Psoas muscle (tissue), 7 donors: ENCODE measurements at regions not wholly inside any gene's neighbourhood (a gene's known extent, or its start where the extent isn't known, plus 50 kb on each side); places are given as distances from the start of the nearest gene placed in this dataset.

Source experiments
- ATAC-seq, 4 donors: fragments of 200-7000 bp; cut with Tn5 transposase; one replicate each; pipeline ENCODE4 v1.9.1; 2020; ENCODE audit warnings: moderate library complexity in 3 of 4, mild to moderate bottlenecking in 2 of 4
- DNase-seq, 2 donors: peaks; one replicate each; pipeline ENCODE4 v3.0.0-alpha.2; 2020
- H3K27ac ChIP-seq: fragments of 200-600 bp; one replicate; pipeline ENCODE4 v1.8.0; 2022
- H3K27me3 ChIP-seq, 3 donors: fragments of 200-600 bp in 1 of 3; one replicate each; pipeline versions ENCODE4 v1.6.1 to v1.8.0; 2013 to 2022; ENCODE audit warnings: low read length in 2 of 3, mild to moderate bottlenecking in 2 of 3, moderate library complexity in 1 of 3; ENCODE audit not compliant: insufficient read depth in 3 of 3
- H3K36me3 ChIP-seq, 2 donors: fragments of 200-600 bp in 1 of 2; one replicate each; pipeline versions ENCODE4 v1.6.1 to v1.8.0; 2013 to 2022; ENCODE audit warnings: low read depth in 1 of 2, mild to moderate bottlenecking in 1 of 2, moderate library complexity in 1 of 2; ENCODE audit not compliant: insufficient read depth in 1 of 2
- H3K4me1 ChIP-seq: fragments of 200-600 bp; one replicate; pipeline ENCODE4 v1.8.0; 2022
- H3K4me3 ChIP-seq: fragments of 200-600 bp; one replicate; pipeline ENCODE4 v1.8.0; 2022; ENCODE audit warnings: mild to moderate bottlenecking
- H3K9me3 ChIP-seq: fragments of 200-600 bp; one replicate; pipeline ENCODE4 v1.8.0; 2022
- WGBS, 3 donors: extraction: QIAGEN DNeasy Blood & Tissue Kit; methylation state at CpG; one replicate each; pipeline versions ENCODE4 v1.1.6 to v1.1.7; 2013; 5-methylcytosine and 5-hydroxymethylcytosine counted together
- intact Hi-C, 2 donors: fragments of 100-400 bp; cut with DNase I; formaldehyde crosslinking; loops; one replicate each; pipeline versions ENCODE4 v1.11.0 to v1.14.2; 2022
- TF ChIP-seq, protein P1 (sequence below): fragments of 200-600 bp; IDR thresholded peaks from one replicate; pipeline ENCODE4 v1.8.0; 2022; ENCODE audit warnings: antibody characterized with exemption
- donor health status: healthy with polysubstance abuse.
- donor health status: DM: no; HTN: no; CAD: no; lungs with moderate emphysema.
- donor health status: Bipolar disorder and iron deficiency.
- donor health status: healthy.
- donor health status: DM: yes; HTN: yes; CAD: no.
- donor health status: DM: no; HTN: no; CAD: no.
- donor health status: DM: yes; HTN: yes; CAD: no.

GRCh38 chr7:93723424-93724124 lies 149.1 kb upstream of the CALCR start:
- Histone ChIP-seq H3K27me3 (no peaks in the 10 kb centered on the region), H3K9me3 (no peaks in the 10 kb centered on the region), H3K4me1 (no peaks in the 10 kb centered on the region), H3K4me3 (no peak overlapping the region), H3K36me3 (no peaks in the 10 kb centered on the region), H3K27ac (no peak overlapping the region)
- ATAC-seq (no peak), DNase-seq (no peak)
- WGBS, 3 donors = 39 to 41% (median 40%) methylated on average over 3 of the region's 3 CpGs
- intact Hi-C loops = no loop called here
- TF ChIP-seq, protein P1, sequence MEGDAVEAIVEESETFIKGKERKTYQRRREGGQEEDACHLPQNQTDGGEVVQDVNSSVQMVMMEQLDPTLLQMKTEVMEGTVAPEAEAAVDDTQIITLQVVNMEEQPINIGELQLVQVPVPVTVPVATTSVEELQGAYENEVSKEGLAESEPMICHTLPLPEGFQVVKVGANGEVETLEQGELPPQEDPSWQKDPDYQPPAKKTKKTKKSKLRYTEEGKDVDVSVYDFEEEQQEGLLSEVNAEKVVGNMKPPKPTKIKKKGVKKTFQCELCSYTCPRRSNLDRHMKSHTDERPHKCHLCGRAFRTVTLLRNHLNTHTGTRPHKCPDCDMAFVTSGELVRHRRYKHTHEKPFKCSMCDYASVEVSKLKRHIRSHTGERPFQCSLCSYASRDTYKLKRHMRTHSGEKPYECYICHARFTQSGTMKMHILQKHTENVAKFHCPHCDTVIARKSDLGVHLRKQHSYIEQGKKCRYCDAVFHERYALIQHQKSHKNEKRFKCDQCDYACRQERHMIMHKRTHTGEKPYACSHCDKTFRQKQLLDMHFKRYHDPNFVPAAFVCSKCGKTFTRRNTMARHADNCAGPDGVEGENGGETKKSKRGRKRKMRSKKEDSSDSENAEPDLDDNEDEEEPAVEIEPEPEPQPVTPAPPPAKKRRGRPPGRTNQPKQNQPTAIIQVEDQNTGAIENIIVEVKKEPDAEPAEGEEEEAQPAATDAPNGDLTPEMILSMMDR = no peak

- TF ChIP-seq, protein P1 = no peak
- ATAC-seq = no peak
Measured at GRCh38 chr7:93720106-93720505, 145.6 kb upstream of the CALCR start.

GRCh38 chr7:93719546-93719945 lies 145.0 kb upstream of the CALCR start:
- intact Hi-C loops = no loop called here
- no peak overlapping the region for H3K27ac ChIP-seq
- DNase-seq (no peak), ATAC-seq (no peak)
- H3K36me3 ChIP-seq = no peaks in the 10 kb centered on the region
- no peaks in the 10 kb centered on the region for H3K27me3 ChIP-seq
- WGBS, 3 donors = 27 to 50% (median 30%) methylated on average over 1 of the region's 1 CpG
- TF ChIP-seq, protein P1 = no peak
- no peaks in the 10 kb centered on the region for H3K9me3 ChIP-seq
- H3K4me3 ChIP-seq = no peak overlapping the region
- H3K4me1 ChIP-seq = no peaks in the 10 kb centered on the region

More at GRCh38 chr7:93720106-93720505, 145.6 kb upstream of the CALCR start:
- Histone ChIP-seq H3K9me3 (no peaks in the 10 kb centered on the region), H3K4me1 (no peaks in the 10 kb centered on the region), H3K27ac (no peak overlapping the region), H3K4me3 (no peak overlapping the region), H3K27me3 (no peaks in the 10 kb centered on the region), H3K36me3 (no peaks in the 10 kb centered on the region)
- intact Hi-C loops = no loop called here
- no peak for DNase-seq

DNA sequence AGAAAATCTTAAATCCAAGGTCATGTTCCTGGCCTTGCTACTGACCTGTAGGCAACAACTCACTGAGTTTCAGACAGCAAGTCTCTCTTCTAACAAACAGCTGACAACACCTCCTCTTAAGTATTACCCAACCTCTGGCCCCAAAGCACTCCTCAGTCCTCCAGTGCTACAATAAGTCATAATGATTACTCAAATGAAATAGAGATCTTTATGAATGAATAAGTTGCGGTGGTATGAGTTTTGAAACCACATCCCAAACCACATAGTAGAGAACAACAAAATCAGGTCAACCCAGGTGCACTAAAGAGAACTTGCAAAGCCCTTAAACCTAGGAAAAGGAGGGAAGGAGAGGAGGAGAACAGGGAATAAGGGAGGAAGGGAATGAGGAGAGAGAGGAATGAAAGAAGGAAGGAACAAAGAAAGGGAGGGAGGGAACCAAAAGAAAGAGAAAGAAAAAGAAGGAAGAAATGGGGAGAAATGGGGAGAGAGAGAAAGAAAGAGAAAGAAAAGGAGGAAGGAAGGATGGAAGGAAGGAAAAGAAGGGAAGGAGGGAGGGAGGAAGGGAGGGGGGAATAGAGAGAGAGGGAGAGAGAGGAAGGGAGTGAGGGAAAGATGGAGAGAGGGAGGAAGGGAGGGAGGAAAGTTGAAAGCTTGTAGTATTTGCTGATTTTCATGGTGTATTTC lies 142.8 kb upstream of the CALCR start:
- intact Hi-C loops = no loop called here
- 74 to 88% (median 76%) methylated on average over 1 of the region's 1 CpG for WGBS, 3 donors

More for the DNA sequence above, 142.8 kb upstream of the CALCR start:
- H3K27me3 ChIP-seq = no peaks in the 10 kb centered on the region
- no peaks in the 10 kb centered on the region for H3K4me1 ChIP-seq
- no peak overlapping the region for H3K27ac ChIP-seq
- TF ChIP-seq, protein P1 = no peak
- no peak for ATAC-seq
- H3K4me3 ChIP-seq = no peak overlapping the region
- no peak for DNase-seq
- H3K9me3 ChIP-seq = no peaks in the 10 kb centered on the region
- no peaks in the 10 kb centered on the region for H3K36me3 ChIP-seq
